ENCODE measurements at regions not wholly inside any gene's neighbourhood (a gene's known extent, or its start where the extent isn't known, plus 50 kb on each side); places are given as distances from the start of the nearest gene placed in this dataset.

- H3K9me3 Mint-ChIP-seq, result peaks cover 11 to 26% of the 10 kb centered on the region in 2 donors
- H3K27ac Mint-ChIP-seq, result no peak overlapping the region
- DNase-seq, result no peak
- H3K4me3 Mint-ChIP-seq, result no peak overlapping the region
- H3K4me1 Mint-ChIP-seq, result no peaks in the 10 kb centered on the region
- no peaks in the 10 kb centered on the region for H3K27me3 Mint-ChIP-seq
- no peak for ATAC-seq
Observed at GRCh38 chr4:33302321-33302720, 2582.2 kb downstream of the PCDH7 start.

GRCh38 chr4:33306131-33306530 lies 2586.0 kb downstream of the PCDH7 start:
- Mint-ChIP-seq H3K4me1 (no peaks in the 10 kb centered on the region), H3K4me3 (no peak overlapping the region), H3K9me3 (peaks cover 0 to 16% of the 10 kb centered on the region in 2 donors), H3K27ac (no peak overlapping the region), H3K27me3 (no peaks in the 10 kb centered on the region)
- ATAC-seq, result no peak
- no peak for DNase-seq

GRCh38 chr4:33316033-33316432 lies 2595.9 kb downstream of the PCDH7 start:
- Mint-ChIP-seq H3K27me3 (no peaks in the 10 kb centered on the region), H3K4me1 (no peaks in the 10 kb centered on the region), H3K9me3 (peaks cover 14 to 17% of the 10 kb centered on the region in 2 donors), H3K4me3 (no peak overlapping the region), H3K27ac (no peak overlapping the region)
- DNase-seq, result no peak
- ATAC-seq, result no peak

- no peak overlapping the region for H3K4me3 Mint-ChIP-seq
- peaks cover 14% of the 10 kb centered on the region in 2 donors for H3K9me3 Mint-ChIP-seq
- H3K27me3 Mint-ChIP-seq, result no peaks in the 10 kb centered on the region
- H3K4me1 Mint-ChIP-seq, result no peaks in the 10 kb centered on the region
- ATAC-seq (no peak), DNase-seq (no peak)
- H3K27ac Mint-ChIP-seq, result no peak overlapping the region
Observed at GRCh38 chr4:33316578-33316977, 2596.4 kb downstream of the PCDH7 start.

GRCh38 chr4:33323393-33323792 lies 2603.2 kb downstream of the PCDH7 start:
- ATAC-seq, result no peak
- DNase-seq, result no peak
- Mint-ChIP-seq H3K9me3 (peaks cover 14% of the 10 kb centered on the region in 2 donors), H3K4me1 (no peaks in the 10 kb centered on the region), H3K27ac (no peak overlapping the region), H3K27me3 (no peaks in the 10 kb centered on the region), H3K4me3 (no peak overlapping the region)

- DNase-seq, result no peak
- Mint-ChIP-seq H3K9me3 (peaks cover 13 to 30% of the 10 kb centered on the region in 2 donors), H3K27me3 (no peaks in the 10 kb centered on the region), H3K4me1 (no peaks in the 10 kb centered on the region), H3K27ac (no peak overlapping the region), H3K4me3 (no peak overlapping the region)
- no peak for ATAC-seq
Observed at GRCh38 chr4:33334416-33334815, 2614.2 kb downstream of the PCDH7 start.

- Mint-ChIP-seq H3K27ac (no peak overlapping the region), H3K4me3 (no peak overlapping the region), H3K4me1 (no peaks in the 10 kb centered on the region), H3K27me3 (no peaks in the 10 kb centered on the region), H3K9me3 (peaks cover under 1 to 9% of the 10 kb centered on the region in 2 donors)
- DNase-seq, result no peak
- no peak for ATAC-seq
Observed at GRCh38 chr4:33339762-33340161, 2619.6 kb downstream of the PCDH7 start.

- H3K27me3 Mint-ChIP-seq, result no peaks in the 10 kb centered on the region
- ATAC-seq (no peak), DNase-seq (no peak)
- H3K4me1 Mint-ChIP-seq, result no peaks in the 10 kb centered on the region
- peaks cover 0 to 9% of the 10 kb centered on the region in 2 donors for H3K9me3 Mint-ChIP-seq
- no peak overlapping the region for H3K27ac Mint-ChIP-seq
- H3K4me3 Mint-ChIP-seq, result no peak overlapping the region
Observed at GRCh38 chr4:33340168-33340567, 2620.0 kb downstream of the PCDH7 start.

GRCh38 chr4:33349376-33349775 lies 2629.2 kb downstream of the PCDH7 start:
- no peak for ATAC-seq

GRCh38 chr4:33357121-33357520 lies 2637.0 kb downstream of the PCDH7 start:
- ATAC-seq, result no peak
- H3K4me3 Mint-ChIP-seq, result no peak overlapping the region
- no peak for DNase-seq
- H3K9me3 Mint-ChIP-seq, result peaks cover 0 to 7% of the 10 kb centered on the region in 2 donors
- no peaks in the 10 kb centered on the region for H3K27me3 Mint-ChIP-seq
- no peak overlapping the region for H3K27ac Mint-ChIP-seq
- H3K4me1 Mint-ChIP-seq, result no peaks in the 10 kb centered on the region

More at GRCh38 chr4:33349376-33349775, 2629.2 kb downstream of the PCDH7 start:
- H3K4me3 Mint-ChIP-seq, result no peak overlapping the region
- H3K4me1 Mint-ChIP-seq, result no peaks in the 10 kb centered on the region
- no peaks in the 10 kb centered on the region for H3K27me3 Mint-ChIP-seq
- no peak overlapping the region for H3K27ac Mint-ChIP-seq
- no peak for DNase-seq
- peaks cover 0 to 5% of the 10 kb centered on the region in 2 donors for H3K9me3 Mint-ChIP-seq

- no peak overlapping the region for H3K4me3 Mint-ChIP-seq
- no peak for ATAC-seq
- no peaks in the 10 kb centered on the region for H3K4me1 Mint-ChIP-seq
- no peaks in the 10 kb centered on the region for H3K27me3 Mint-ChIP-seq
- DNase-seq, result no peak
- no peak overlapping the region for H3K27ac Mint-ChIP-seq
- H3K9me3 Mint-ChIP-seq, result peaks cover 19 to 28% of the 10 kb centered on the region in 2 donors
Observed at GRCh38 chr4:33369446-33369845, 2649.3 kb downstream of the PCDH7 start.

GRCh38 chr4:33381816-33382215 lies 2661.6 kb downstream of the PCDH7 start:
- ATAC-seq (no peak), DNase-seq (no peak)
- no peak overlapping the region for H3K4me3 Mint-ChIP-seq
- H3K4me1 Mint-ChIP-seq, result no peaks in the 10 kb centered on the region
- no peak overlapping the region for H3K27ac Mint-ChIP-seq
- H3K27me3 Mint-ChIP-seq, result no peaks in the 10 kb centered on the region
- peaks cover 12 to 16% of the 10 kb centered on the region in 2 donors for H3K9me3 Mint-ChIP-seq

GRCh38 chr4:33386764-33387163 lies 2666.6 kb downstream of the PCDH7 start:
- no peak overlapping the region for H3K27ac Mint-ChIP-seq

GRCh38 chr4:33390976-33391375 lies 2670.8 kb downstream of the PCDH7 start:
- Mint-ChIP-seq H3K4me3 (no peak overlapping the region), H3K27me3 (no peaks in the 10 kb centered on the region), H3K9me3 (peaks cover 0 to 6% of the 10 kb centered on the region in 2 donors), H3K27ac (no peak overlapping the region), H3K4me1 (no peaks in the 10 kb centered on the region)
- DNase-seq (no peak), ATAC-seq (no peak)

More at GRCh38 chr4:33386764-33387163, 2666.6 kb downstream of the PCDH7 start:
- Mint-ChIP-seq H3K27me3 (no peaks in the 10 kb centered on the region), H3K4me3 (no peak overlapping the region), H3K9me3 (peaks cover 11 to 12% of the 10 kb centered on the region in 2 donors), H3K4me1 (no peaks in the 10 kb centered on the region)
- ATAC-seq (no peak), DNase-seq (no peak)

GRCh38 chr4:33395731-33396485 lies 2675.7 kb downstream of the PCDH7 start:
- H3K4me1 Mint-ChIP-seq, result no peaks in the 10 kb centered on the region
- no peak overlapping the region for H3K4me3 Mint-ChIP-seq
- no peak for ATAC-seq
- peaks cover under 1 to 13% of the 10 kb centered on the region in 2 donors for H3K9me3 Mint-ChIP-seq
- no peak for DNase-seq
- no peak overlapping the region for H3K27ac Mint-ChIP-seq
- H3K27me3 Mint-ChIP-seq, result no peaks in the 10 kb centered on the region

- Mint-ChIP-seq H3K4me3 (no peak overlapping the region), H3K27ac (no peak overlapping the region), H3K4me1 (no peaks in the 10 kb centered on the region), H3K27me3 (no peaks in the 10 kb centered on the region), H3K9me3 (peaks cover 7 to 13% of the 10 kb centered on the region in 2 donors)
- ATAC-seq (no peak), DNase-seq (no peak)
Observed at GRCh38 chr4:33400504-33400903, 2680.3 kb downstream of the PCDH7 start.

GRCh38 chr4:33407496-33407895 lies 2687.3 kb downstream of the PCDH7 start:
- no peak for ATAC-seq
- Mint-ChIP-seq H3K4me3 (no peak overlapping the region), H3K27ac (no peak overlapping the region), H3K27me3 (no peaks in the 10 kb centered on the region), H3K4me1 (no peaks in the 10 kb centered on the region), H3K9me3 (peaks cover 12 to 13% of the 10 kb centered on the region in 2 donors)
- DNase-seq, result no peak

Measured in stimulated activated naive CD8-positive, alpha-beta T cell treated with anti-CD3 and anti-CD28 coated beads, Interleukin-15, amount 100 ng/mL, for 72 hours (primary cell).